ENCODE measurements at regions not wholly inside any gene's neighbourhood (a gene's known extent, or its start where the extent isn't known, plus 50 kb on each side); places are given as distances from the start of the nearest gene placed in this dataset.

- TF ChIP-seq CTCF (IDR thresholded peaks at IDR 0.05): no peak
- TF ChIP-seq POLR2A (IDR thresholded peaks at IDR 0.05): no peak
Measured at GRCh38 chr20:24337551-24337950, 131.9 kb upstream of the SYNDIG1 start.
